ENCODE measurements at regions not wholly inside any gene's neighbourhood (a gene's known extent, or its start where the extent isn't known, plus 50 kb on each side); places are given as distances from the start of the nearest gene placed in this dataset.
A peak's percentile ranks its signal among the peaks of the same experiment; 100 is the strongest.

DNA sequence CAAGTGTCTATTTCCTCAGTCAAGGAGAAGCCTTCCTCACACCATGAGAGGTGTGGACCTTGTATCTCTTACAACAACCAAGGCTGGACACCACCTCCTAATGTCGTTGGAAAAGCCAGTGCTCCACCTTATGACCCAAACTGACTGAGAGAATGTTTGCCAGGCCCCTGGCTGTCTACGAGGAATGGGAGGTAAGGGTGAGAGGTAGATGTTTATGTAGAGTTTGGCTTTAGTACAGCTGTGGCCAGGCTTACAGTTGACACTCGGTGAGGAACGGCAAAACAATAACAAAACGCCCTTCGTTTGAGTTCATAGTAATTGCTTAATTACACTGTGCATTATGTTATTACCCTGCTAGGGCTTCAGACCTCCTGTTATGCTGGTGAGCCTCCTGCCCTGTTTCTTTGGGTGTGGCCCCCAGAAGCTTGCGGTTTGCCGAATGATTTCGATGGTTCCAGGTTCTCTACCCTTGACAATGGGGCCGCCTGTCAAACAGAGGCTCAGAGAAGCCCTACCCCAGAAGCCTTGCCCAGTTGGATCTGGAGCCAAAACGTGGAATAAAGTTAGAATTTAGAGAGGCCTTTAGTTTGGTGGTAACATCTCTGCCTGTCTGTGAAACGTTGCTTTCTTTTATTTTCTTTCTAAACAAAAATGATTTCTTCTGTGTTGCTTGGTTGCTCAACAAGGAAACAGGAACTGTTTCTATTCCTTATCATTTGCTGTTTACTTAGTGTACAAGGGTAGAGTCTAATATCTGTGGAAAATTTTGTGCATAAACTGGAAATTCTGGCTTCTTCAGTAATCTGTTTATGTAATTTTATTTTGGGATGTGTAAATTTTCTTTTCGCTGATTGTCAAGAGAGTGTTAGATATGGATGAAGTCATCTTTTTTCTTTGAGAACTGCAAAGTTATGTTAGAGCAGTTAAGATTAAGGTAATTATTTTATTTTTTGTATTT, 60.4 kb upstream of the FOXQ1 start (continued):
- TF ChIP-seq, protein P1, sequence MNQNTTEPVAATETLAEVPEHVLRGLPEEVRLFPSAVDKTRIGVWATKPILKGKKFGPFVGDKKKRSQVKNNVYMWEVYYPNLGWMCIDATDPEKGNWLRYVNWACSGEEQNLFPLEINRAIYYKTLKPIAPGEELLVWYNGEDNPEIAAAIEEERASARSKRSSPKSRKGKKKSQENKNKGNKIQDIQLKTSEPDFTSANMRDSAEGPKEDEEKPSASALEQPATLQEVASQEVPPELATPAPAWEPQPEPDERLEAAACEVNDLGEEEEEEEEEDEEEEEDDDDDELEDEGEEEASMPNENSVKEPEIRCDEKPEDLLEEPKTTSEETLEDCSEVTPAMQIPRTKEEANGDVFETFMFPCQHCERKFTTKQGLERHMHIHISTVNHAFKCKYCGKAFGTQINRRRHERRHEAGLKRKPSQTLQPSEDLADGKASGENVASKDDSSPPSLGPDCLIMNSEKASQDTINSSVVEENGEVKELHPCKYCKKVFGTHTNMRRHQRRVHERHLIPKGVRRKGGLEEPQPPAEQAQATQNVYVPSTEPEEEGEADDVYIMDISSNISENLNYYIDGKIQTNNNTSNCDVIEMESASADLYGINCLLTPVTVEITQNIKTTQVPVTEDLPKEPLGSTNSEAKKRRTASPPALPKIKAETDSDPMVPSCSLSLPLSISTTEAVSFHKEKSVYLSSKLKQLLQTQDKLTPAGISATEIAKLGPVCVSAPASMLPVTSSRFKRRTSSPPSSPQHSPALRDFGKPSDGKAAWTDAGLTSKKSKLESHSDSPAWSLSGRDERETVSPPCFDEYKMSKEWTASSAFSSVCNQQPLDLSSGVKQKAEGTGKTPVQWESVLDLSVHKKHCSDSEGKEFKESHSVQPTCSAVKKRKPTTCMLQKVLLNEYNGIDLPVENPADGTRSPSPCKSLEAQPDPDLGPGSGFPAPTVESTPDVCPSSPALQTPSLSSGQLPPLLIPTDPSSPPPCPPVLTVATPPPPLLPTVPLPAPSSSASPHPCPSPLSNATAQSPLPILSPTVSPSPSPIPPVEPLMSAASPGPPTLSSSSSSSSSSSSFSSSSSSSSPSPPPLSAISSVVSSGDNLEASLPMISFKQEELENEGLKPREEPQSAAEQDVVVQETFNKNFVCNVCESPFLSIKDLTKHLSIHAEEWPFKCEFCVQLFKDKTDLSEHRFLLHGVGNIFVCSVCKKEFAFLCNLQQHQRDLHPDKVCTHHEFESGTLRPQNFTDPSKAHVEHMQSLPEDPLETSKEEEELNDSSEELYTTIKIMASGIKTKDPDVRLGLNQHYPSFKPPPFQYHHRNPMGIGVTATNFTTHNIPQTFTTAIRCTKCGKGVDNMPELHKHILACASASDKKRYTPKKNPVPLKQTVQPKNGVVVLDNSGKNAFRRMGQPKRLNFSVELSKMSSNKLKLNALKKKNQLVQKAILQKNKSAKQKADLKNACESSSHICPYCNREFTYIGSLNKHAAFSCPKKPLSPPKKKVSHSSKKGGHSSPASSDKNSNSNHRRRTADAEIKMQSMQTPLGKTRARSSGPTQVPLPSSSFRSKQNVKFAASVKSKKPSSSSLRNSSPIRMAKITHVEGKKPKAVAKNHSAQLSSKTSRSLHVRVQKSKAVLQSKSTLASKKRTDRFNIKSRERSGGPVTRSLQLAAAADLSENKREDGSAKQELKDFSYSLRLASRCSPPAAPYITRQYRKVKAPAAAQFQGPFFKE (tag by site-specific recombination; IDR thresholded peaks at IDR 0.05; ENCODE audit: borderline replicate concordance): no peak
- no peak for TF ChIP-seq ZNF792 (tag by site-specific recombination; IDR thresholded peaks at IDR 0.05)
- TF ChIP-seq ZNF701 (tag by site-specific recombination; IDR thresholded peaks at IDR 0.05): no peak
- TF ChIP-seq, protein P2, sequence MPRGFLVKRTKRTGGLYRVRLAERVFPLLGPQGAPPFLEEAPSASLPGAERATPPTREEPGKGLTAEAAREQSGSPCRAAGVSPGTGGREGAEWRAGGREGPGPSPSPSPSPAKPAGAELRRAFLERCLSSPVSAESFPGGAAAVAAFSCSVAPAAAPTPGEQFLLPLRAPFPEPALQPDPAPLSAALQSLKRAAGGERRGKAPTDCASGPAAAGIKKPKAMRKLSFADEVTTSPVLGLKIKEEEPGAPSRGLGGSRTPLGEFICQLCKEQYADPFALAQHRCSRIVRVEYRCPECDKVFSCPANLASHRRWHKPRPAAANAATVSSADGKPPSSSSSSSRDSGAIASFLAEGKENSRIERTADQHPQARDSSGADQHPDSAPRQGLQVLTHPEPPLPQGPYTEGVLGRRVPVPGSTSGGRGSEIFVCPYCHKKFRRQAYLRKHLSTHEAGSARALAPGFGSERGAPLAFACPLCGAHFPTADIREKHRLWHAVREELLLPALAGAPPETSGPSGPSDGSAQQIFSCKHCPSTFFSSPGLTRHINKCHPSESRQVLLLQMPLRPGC (tag by site-specific recombination; IDR thresholded peaks at IDR 0.05): no peak
- TF ChIP-seq ZNF426 (tag by site-specific recombination; IDR thresholded peaks at IDR 0.05): no peak
- peak; percentile 99 for TF ChIP-seq WT1 (tag by site-specific recombination; IDR thresholded peaks at IDR 0.05)
- no peak for TF ChIP-seq ZNF350 (tag by site-specific recombination; IDR thresholded peaks at IDR 0.05)
- TF ChIP-seq ZNF629 (tag by site-specific recombination; IDR thresholded peaks at IDR 0.05): no peak
- TF ChIP-seq, protein P3, sequence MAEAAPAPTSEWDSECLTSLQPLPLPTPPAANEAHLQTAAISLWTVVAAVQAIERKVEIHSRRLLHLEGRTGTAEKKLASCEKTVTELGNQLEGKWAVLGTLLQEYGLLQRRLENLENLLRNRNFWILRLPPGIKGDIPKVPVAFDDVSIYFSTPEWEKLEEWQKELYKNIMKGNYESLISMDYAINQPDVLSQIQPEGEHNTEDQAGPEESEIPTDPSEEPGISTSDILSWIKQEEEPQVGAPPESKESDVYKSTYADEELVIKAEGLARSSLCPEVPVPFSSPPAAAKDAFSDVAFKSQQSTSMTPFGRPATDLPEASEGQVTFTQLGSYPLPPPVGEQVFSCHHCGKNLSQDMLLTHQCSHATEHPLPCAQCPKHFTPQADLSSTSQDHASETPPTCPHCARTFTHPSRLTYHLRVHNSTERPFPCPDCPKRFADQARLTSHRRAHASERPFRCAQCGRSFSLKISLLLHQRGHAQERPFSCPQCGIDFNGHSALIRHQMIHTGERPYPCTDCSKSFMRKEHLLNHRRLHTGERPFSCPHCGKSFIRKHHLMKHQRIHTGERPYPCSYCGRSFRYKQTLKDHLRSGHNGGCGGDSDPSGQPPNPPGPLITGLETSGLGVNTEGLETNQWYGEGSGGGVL (tag by site-specific recombination; IDR thresholded peaks at IDR 0.05): no peak

DNA sequence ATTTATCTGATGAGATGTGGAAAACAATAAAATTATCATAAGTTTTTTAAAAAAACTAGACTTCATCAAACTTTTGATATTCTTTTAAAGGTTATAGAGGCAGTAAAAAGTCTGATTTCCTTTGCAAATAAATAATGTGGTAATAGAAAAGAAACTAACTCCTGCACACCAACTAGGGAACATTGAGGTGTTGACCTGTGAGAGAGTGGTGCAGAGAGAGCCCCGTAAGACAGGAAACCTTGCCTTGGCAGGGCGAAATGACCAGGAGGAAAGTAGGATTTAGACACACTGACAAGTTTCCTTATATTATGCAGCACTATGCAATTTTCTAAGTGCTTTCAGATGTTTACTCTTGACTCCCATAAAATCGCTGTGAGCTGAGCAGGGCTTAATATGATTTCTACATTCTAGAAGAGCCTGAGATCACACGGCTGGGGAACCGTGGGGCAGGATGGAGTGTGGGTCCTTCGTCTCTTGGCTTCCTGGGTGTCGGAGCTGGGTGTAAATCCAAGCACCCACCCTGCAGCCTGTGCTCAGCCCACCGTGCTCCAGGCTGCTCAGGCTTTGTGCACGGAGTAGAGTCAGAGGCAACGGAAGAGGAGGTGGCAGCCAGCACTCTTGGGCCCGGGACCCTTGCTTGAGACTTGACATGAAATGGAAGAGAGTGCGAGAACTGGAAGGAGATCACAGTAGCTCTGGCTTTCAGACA, 61.3 kb upstream of the FOXQ1 start:
- no peaks in the 10 kb centered on the region for H3K9me3 ChIP-seq (ENCODE audit: control insufficient read depth, insufficient read depth, low read depth, low read length)
- POLR2A ChIA-PET: no interaction called here
- CTCF ChIA-PET: interaction anchor here (0.5 to 0.7 kb wide), 2 partner anchors 175 to 338 kb away, joined by 3 to 4 read pairs; no protein-coding TSS in a partner anchor
- no peak overlapping the region; the same call in 1 of the 2 replicates for H3K27ac ChIP-seq (ENCODE audit: extremely low read depth, low read depth, low read length)
- H3K4me1 ChIP-seq (ENCODE audit: control insufficient read depth, insufficient read depth, low read length): peaks cover 8% of the 10 kb centered on the region
- H3K36me3 ChIP-seq (ENCODE audit: control insufficient read depth in 2 of 2, insufficient read depth in 1 of 2, low read length in 2 of 2): no peaks in the 10 kb centered on the region
- H3K4me3 ChIP-seq (ENCODE audit: low read depth, low read length): no peak overlapping the region
- no peak for TF ChIP-seq ZNF571 (tag by site-specific recombination; IDR thresholded peaks at IDR 0.05)
- TF ChIP-seq KLF10 (tag by site-specific recombination; IDR thresholded peaks at IDR 0.05): no peak
- no peak for TF ChIP-seq ZNF785 (tag by site-specific recombination; IDR thresholded peaks at IDR 0.05)
- no peak for TF ChIP-seq ZNF548 (tag by site-specific recombination; IDR thresholded peaks at IDR 0.05)
- no peak for TF ChIP-seq ZNF248 (tag by site-specific recombination; IDR thresholded peaks at IDR 0.05)
- no peak for TF ChIP-seq ZNF768 (tag by site-specific recombination; IDR thresholded peaks at IDR 0.05)
- TF ChIP-seq, protein P4, sequence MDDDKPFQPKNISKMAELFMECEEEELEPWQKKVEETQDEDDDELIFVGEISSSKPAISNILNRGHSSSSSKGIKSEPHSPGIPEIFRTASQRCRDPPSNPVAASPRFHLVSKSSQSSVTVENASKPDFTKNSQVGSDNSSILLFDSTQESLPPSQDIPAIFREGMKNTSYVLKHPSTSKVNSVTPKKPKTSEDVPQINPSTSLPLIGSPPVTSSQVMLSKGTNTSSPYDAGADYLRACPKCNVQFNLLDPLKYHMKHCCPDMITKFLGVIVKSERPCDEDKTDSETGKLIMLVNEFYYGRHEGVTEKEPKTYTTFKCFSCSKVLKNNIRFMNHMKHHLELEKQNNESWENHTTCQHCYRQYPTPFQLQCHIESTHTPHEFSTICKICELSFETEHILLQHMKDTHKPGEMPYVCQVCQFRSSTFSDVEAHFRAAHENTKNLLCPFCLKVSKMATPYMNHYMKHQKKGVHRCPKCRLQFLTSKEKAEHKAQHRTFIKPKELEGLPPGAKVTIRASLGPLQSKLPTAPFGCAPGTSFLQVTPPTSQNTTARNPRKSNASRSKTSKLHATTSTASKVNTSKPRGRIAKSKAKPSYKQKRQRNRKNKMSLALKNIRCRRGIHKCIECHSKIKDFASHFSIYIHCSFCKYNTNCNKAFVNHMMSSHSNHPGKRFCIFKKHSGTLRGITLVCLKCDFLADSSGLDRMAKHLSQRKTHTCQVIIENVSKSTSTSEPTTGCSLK (tag by site-specific recombination; IDR thresholded peaks at IDR 0.05): no peak
- TF ChIP-seq, protein P5, sequence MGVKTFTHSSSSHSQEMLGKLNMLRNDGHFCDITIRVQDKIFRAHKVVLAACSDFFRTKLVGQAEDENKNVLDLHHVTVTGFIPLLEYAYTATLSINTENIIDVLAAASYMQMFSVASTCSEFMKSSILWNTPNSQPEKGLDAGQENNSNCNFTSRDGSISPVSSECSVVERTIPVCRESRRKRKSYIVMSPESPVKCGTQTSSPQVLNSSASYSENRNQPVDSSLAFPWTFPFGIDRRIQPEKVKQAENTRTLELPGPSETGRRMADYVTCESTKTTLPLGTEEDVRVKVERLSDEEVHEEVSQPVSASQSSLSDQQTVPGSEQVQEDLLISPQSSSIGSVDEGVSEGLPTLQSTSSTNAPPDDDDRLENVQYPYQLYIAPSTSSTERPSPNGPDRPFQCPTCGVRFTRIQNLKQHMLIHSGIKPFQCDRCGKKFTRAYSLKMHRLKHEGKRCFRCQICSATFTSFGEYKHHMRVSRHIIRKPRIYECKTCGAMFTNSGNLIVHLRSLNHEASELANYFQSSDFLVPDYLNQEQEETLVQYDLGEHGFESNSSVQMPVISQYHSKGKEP (tag by site-specific recombination; IDR thresholded peaks at IDR 0.05): peak; percentile 57; the same call in 1 of the 2 replicates
- TF ChIP-seq ZNF10 (tag by site-specific recombination; IDR thresholded peaks at IDR 0.05): no peak
- TF ChIP-seq ZNF560 (tag by site-specific recombination; IDR thresholded peaks at IDR 0.05; ENCODE audit: borderline replicate concordance): no peak
- no peak for TF ChIP-seq ZNF843 (tag by site-specific recombination; IDR thresholded peaks at IDR 0.05)
- TF ChIP-seq BCL11A (tag by site-specific recombination; IDR thresholded peaks at IDR 0.05; ENCODE audit: low read depth): no peak
